Upper lobe of left lung (tissue), 6 donors: ENCODE measurements at regions not wholly inside any gene's neighbourhood (a gene's known extent, or its start where the extent isn't known, plus 50 kb on each side); places are given as distances from the start of the nearest gene placed in this dataset.

Experiments used
- ATAC-seq, 2 donors: fragments of 200-7000 bp; cut with Tn5 transposase; one replicate each; pipeline ENCODE4 v1.9.1; 2022; ENCODE audit warnings: mild to moderate bottlenecking in 2 of 2, moderate library complexity in 2 of 2; ENCODE audit not compliant: low FRiP score in 2 of 2
- DNase-seq, 2 donors: peaks; one replicate each; pipeline ENCODE4 v3.0.0-alpha.2; 2019 to 2020
- H3K27ac ChIP-seq, 4 donors: fragments of 200-600 bp; sonication (generic); one replicate each; pipeline ENCODE4 v1.5.1; 2016 to 2019
- H3K27me3 ChIP-seq, 4 donors: fragments of 200-600 bp; sonication (generic); one replicate each; pipeline ENCODE4 v1.5.1; 2017 to 2019
- H3K36me3 ChIP-seq, 4 donors: fragments of 200-600 bp; sonication (generic); one replicate each; pipeline ENCODE4 v1.5.1; 2016 to 2019
- H3K4me1 ChIP-seq, 4 donors: fragments of 200-600 bp; sonication (generic); one replicate each; pipeline ENCODE4 v1.5.1; 2018 to 2019
- H3K4me3 ChIP-seq, 4 donors: fragments of 200-600 bp; sonication (generic); one replicate each; pipeline ENCODE4 v1.5.1; 2017 to 2019; ENCODE audit warnings: mild to moderate bottlenecking in 2 of 4, moderate library complexity in 1 of 4
- H3K9me3 ChIP-seq, 4 donors: fragments of 200-600 bp; sonication (generic); one replicate each; pipeline ENCODE4 v1.5.1; 2018 to 2019
- CTCF ChIP-seq, 6 experiments: fragments of 450-650 bp in 4 of 6; fragments of 200-600 bp in 2 of 6; sonication (generic) in 2 of 6; IDR thresholded peaks; one replicate each; pipeline ENCODE4 v1.5.1; 2016 to 2019; ENCODE audit warnings: antibody characterized with exemption in 6 of 6
- EP300 ChIP-seq, 4 donors: sonication (generic); formaldehyde crosslinking; IDR thresholded peaks; one replicate each; pipeline ENCODE4 v1.5.1; 2017; ENCODE audit warnings: antibody characterized with exemption in 4 of 4, control low read depth in 2 of 4
- POLR2A ChIP-seq, 4 donors: fragments of 450-650 bp; IDR thresholded peaks; one replicate each; pipeline ENCODE4 v1.5.1; 2016 to 2017; ENCODE audit warnings: antibody characterized with exemption in 4 of 4, mild to moderate bottlenecking in 2 of 4
- POLR2AphosphoS5 ChIP-seq, 2 donors: sonication (generic); formaldehyde crosslinking; IDR thresholded peaks; one replicate each; pipeline ENCODE4 v1.5.1; 2017; ENCODE audit warnings: antibody characterized with exemption in 2 of 2
- WGBS, 2 donors: methylation state at CpG; one replicate each; pipeline ENCODE4 v1.1.5; 2017 to 2018; 5-methylcytosine and 5-hydroxymethylcytosine counted together
- donor health status: DM: no; HTN: no; CAD: no; lungs with moderate emphysema.
- donor health status: DM: no; HTN: yes; CAD: no; lungs with severe emphysema.

GRCh38 chr15:72978223-72978622 is 74.0 kb upstream of the NEO1 start:
- H3K4me1 ChIP-seq: no peaks in the 10 kb centered on the region
- no peaks in the 10 kb centered on the region for H3K36me3 ChIP-seq
- DNase-seq (no peak), ATAC-seq (no peak)
- TF ChIP-seq POLR2A (IDR thresholded peaks at IDR 0.05) (no peak), EP300 (IDR thresholded peaks at IDR 0.05) (no peak)
- H3K9me3 ChIP-seq: no peaks in the 10 kb centered on the region
- no peak overlapping the region for H3K4me3 ChIP-seq
- WGBS, 2 donors: 88 to 90% methylated on average over 5 of the region's 5 CpGs
- H3K27me3 ChIP-seq: no peaks in the 10 kb centered on the region
- H3K27ac ChIP-seq: no peak overlapping the region

- peak overlapping the region in 1 of 4 donors; percentile 48 for H3K27ac ChIP-seq
- 72% methylated on average over 3 of the region's 3 CpGs for WGBS, 2 donors
Measured at GRCh38 chr15:72972362-72972761, 79.9 kb upstream of the NEO1 start.

GRCh38 chr15:72971766-72972165 is 80.5 kb upstream of the NEO1 start:
- TF ChIP-seq EP300 (IDR thresholded peaks at IDR 0.05): no peak
- no peak for TF ChIP-seq CTCF (IDR thresholded peaks at IDR 0.05)
- TF ChIP-seq POLR2AphosphoS5 (IDR thresholded peaks at IDR 0.05): no peak
- TF ChIP-seq POLR2A (IDR thresholded peaks at IDR 0.05): no peak
- H3K36me3 ChIP-seq: no peaks in the 10 kb centered on the region
- peak overlapping the region in 3 of 4 donors; percentile 1 to 15 (median 3) for H3K4me3 ChIP-seq
- 72 to 76% methylated on average over 6 to 7 of the region's 7 CpGs for WGBS, 2 donors
- DNase-seq (no peak), ATAC-seq (no peak)
- H3K4me1 ChIP-seq: peaks cover 0 to 4% (median 2%) of the 10 kb centered on the region in 4 donors
- H3K27ac ChIP-seq: peak overlapping the region in 3 of 4 donors; percentile 19 to 56 (median 48)
- no peaks in the 10 kb centered on the region for H3K27me3 ChIP-seq
- no peaks in the 10 kb centered on the region for H3K9me3 ChIP-seq

More at GRCh38 chr15:72972362-72972761, 79.9 kb upstream of the NEO1 start:
- no peaks in the 10 kb centered on the region for H3K9me3 ChIP-seq
- H3K4me1 ChIP-seq: peaks cover 0 to 4% (median 2%) of the 10 kb centered on the region in 4 donors
- no peaks in the 10 kb centered on the region for H3K27me3 ChIP-seq
- ATAC-seq (no peak), DNase-seq (no peak)
- no peak for TF ChIP-seq POLR2AphosphoS5 (IDR thresholded peaks at IDR 0.05)
- TF ChIP-seq EP300 (IDR thresholded peaks at IDR 0.05): no peak
- TF ChIP-seq CTCF (IDR thresholded peaks at IDR 0.05): no peak
- TF ChIP-seq POLR2A (IDR thresholded peaks at IDR 0.05): no peak
- no peak overlapping the region for H3K4me3 ChIP-seq
- H3K36me3 ChIP-seq: no peaks in the 10 kb centered on the region

GRCh38 chr15:72970933-72971760 is 81.1 kb upstream of the NEO1 start:
- H3K27ac ChIP-seq: peak overlapping the region in 3 of 4 donors; percentile 19 to 56 (median 48)
- H3K4me3 ChIP-seq: peak overlapping the region in 3 of 4 donors; percentile 1 to 15 (median 3)

More at GRCh38 chr15:72970933-72971760, 81.1 kb upstream of the NEO1 start:
- H3K27me3 ChIP-seq: no peaks in the 10 kb centered on the region
- DNase-seq: no peak
- H3K4me1 ChIP-seq: peaks cover 0 to 4% (median 2%) of the 10 kb centered on the region in 4 donors
- WGBS, 2 donors: 45 to 47% methylated on average over 11 to 12 of the region's 12 CpGs
- no peaks in the 10 kb centered on the region for H3K36me3 ChIP-seq
- TF ChIP-seq POLR2A (IDR thresholded peaks at IDR 0.05) (no peak), POLR2AphosphoS5 (IDR thresholded peaks at IDR 0.05) (no peak), EP300 (IDR thresholded peaks at IDR 0.05) (no peak), CTCF (IDR thresholded peaks at IDR 0.05) (no peak)
- ATAC-seq: peak in 1 of 2 donors; percentile 57
- no peaks in the 10 kb centered on the region for H3K9me3 ChIP-seq
